ENCODE measurements at regions not wholly inside any gene's neighbourhood (a gene's known extent, or its start where the extent isn't known, plus 50 kb on each side); places are given as distances from the start of the nearest gene placed in this dataset.

DNA sequence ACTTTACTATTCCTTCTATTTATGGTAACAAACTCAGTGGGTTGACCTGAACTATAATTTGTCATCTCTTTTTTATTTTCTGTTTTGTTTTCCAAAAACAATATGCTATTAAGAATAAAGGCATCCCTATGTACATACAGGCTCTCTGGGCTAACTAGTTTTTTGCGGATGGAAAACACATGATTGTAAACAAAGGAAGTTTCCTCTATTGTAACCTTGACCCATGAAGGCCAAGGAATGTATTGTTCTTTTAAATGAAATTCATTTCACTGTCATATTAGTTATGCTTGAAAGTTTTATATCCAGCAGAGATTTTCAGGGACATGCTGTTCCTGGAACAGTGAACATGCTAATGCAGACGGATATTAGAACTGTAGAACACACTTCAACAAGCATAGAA lies 705.0 kb upstream of the SEL1L start:
- peaks cover 89% of the 10 kb centered on the region for H3K9me3 Mint-ChIP-seq
- no peaks in the 10 kb centered on the region for H3K27me3 Mint-ChIP-seq (ENCODE audit: insufficient read depth, low read depth, poor library complexity)
- no peak overlapping the region for H3K4me3 Mint-ChIP-seq
- Histone ChIP-seq H3K4me3 (no peak overlapping the region), H3F3A (replicated peaks; ENCODE audit: low read depth) (no peaks in the 10 kb centered on the region), H3K4me1 (ENCODE audit: insufficient read depth) (no peaks in the 10 kb centered on the region), H3K79me2 (replicated peaks; ENCODE audit: insufficient read depth) (no peaks in the 10 kb centered on the region), H3K27ac (ENCODE audit: low read depth) (no peak overlapping the region), H2AFZ (no peak overlapping the region), H4K20me1 (replicated peaks; ENCODE audit: insufficient read depth) (no peaks in the 10 kb centered on the region), H3K4me2 (no peak overlapping the region), H3K27me3 (ENCODE audit: insufficient read depth) (no peaks in the 10 kb centered on the region), H3K36me3 (ENCODE audit: insufficient read depth) (no peaks in the 10 kb centered on the region), H3K9me2 (ENCODE audit: insufficient read depth) (no peaks in the 10 kb centered on the region)
- DNase-seq (ENCODE audit: low spot score) (no peak), ATAC-seq (no peak)
- no peaks in the 10 kb centered on the region for H3K4me1 Mint-ChIP-seq
- TF ChIP-seq JUNB (IDR thresholded peaks at IDR 0.05; ENCODE audit: unreplicated experiment), result no peak
- TF ChIP-seq ZNF114 (CRISPR knock-in tag; IDR thresholded peaks at IDR 0.05), result no peak
- TF ChIP-seq, protein P1, sequence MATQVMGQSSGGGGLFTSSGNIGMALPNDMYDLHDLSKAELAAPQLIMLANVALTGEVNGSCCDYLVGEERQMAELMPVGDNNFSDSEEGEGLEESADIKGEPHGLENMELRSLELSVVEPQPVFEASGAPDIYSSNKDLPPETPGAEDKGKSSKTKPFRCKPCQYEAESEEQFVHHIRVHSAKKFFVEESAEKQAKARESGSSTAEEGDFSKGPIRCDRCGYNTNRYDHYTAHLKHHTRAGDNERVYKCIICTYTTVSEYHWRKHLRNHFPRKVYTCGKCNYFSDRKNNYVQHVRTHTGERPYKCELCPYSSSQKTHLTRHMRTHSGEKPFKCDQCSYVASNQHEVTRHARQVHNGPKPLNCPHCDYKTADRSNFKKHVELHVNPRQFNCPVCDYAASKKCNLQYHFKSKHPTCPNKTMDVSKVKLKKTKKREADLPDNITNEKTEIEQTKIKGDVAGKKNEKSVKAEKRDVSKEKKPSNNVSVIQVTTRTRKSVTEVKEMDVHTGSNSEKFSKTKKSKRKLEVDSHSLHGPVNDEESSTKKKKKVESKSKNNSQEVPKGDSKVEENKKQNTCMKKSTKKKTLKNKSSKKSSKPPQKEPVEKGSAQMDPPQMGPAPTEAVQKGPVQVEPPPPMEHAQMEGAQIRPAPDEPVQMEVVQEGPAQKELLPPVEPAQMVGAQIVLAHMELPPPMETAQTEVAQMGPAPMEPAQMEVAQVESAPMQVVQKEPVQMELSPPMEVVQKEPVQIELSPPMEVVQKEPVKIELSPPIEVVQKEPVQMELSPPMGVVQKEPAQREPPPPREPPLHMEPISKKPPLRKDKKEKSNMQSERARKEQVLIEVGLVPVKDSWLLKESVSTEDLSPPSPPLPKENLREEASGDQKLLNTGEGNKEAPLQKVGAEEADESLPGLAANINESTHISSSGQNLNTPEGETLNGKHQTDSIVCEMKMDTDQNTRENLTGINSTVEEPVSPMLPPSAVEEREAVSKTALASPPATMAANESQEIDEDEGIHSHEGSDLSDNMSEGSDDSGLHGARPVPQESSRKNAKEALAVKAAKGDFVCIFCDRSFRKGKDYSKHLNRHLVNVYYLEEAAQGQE (IDR thresholded peaks at IDR 0.05; ENCODE audit: unreplicated experiment), result no peak
- no peak for TF ChIP-seq EZH2phosphoT487 (IDR thresholded peaks at IDR 0.05; ENCODE audit: unreplicated experiment)
- TF ChIP-seq EZH2 (IDR thresholded peaks at IDR 0.05; ENCODE audit: low read depth, unreplicated experiment), result no peak
- TF ChIP-seq, protein P2, sequence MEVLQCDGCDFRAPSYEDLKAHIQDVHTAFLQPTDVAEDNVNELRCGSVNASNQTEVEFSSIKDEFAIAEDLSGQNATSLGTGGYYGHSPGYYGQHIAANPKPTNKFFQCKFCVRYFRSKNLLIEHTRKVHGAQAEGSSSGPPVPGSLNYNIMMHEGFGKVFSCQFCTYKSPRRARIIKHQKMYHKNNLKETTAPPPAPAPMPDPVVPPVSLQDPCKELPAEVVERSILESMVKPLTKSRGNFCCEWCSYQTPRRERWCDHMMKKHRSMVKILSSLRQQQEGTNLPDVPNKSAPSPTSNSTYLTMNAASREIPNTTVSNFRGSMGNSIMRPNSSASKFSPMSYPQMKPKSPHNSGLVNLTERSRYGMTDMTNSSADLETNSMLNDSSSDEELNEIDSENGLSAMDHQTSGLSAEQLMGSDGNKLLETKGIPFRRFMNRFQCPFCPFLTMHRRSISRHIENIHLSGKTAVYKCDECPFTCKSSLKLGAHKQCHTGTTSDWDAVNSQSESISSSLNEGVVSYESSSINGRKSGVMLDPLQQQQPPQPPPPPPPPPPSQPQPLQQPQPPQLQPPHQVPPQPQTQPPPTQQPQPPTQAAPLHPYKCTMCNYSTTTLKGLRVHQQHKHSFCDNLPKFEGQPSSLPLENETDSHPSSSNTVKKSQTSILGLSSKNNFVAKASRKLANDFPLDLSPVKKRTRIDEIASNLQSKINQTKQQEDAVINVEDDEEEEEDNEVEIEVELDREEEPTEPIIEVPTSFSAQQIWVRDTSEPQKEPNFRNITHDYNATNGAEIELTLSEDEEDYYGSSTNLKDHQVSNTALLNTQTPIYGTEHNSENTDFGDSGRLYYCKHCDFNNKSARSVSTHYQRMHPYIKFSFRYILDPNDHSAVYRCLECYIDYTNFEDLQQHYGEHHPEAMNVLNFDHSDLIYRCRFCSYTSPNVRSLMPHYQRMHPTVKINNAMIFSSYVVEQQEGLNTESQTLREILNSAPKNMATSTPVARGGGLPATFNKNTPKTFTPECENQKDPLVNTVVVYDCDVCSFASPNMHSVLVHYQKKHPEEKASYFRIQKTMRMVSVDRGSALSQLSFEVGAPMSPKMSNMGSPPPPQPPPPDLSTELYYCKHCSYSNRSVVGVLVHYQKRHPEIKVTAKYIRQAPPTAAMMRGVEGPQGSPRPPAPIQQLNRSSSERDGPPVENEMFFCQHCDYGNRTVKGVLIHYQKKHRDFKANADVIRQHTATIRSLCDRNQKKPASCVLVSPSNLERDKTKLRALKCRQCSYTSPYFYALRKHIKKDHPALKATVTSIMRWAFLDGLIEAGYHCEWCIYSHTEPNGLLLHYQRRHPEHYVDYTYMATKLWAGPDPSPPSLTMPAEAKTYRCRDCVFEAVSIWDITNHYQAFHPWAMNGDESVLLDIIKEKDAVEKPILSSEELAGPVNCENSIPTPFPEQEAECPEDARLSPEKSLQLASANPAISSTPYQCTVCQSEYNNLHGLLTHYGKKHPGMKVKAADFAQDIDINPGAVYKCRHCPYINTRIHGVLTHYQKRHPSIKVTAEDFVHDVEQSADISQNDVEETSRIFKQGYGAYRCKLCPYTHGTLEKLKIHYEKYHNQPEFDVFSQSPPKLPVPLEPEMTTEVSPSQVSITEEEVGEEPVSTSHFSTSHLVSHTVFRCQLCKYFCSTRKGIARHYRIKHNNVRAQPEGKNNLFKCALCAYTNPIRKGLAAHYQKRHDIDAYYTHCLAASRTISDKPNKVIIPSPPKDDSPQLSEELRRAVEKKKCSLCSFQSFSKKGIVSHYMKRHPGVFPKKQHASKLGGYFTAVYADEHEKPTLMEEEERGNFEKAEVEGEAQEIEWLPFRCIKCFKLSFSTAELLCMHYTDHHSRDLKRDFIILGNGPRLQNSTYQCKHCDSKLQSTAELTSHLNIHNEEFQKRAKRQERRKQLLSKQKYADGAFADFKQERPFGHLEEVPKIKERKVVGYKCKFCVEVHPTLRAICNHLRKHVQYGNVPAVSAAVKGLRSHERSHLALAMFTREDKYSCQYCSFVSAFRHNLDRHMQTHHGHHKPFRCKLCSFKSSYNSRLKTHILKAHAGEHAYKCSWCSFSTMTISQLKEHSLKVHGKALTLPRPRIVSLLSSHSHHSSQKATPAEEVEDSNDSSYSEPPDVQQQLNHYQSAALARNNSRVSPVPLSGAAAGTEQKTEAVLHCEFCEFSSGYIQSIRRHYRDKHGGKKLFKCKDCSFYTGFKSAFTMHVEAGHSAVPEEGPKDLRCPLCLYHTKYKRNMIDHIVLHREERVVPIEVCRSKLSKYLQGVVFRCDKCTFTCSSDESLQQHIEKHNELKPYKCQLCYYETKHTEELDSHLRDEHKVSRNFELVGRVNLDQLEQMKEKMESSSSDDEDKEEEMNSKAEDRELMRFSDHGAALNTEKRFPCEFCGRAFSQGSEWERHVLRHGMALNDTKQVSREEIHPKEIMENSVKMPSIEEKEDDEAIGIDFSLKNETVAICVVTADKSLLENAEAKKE (CRISPR knock-in tag; IDR thresholded peaks at IDR 0.05), result no peak
- TF ChIP-seq STAT1 (IDR thresholded peaks at IDR 0.05; ENCODE audit: unreplicated experiment), result no peak
- TF ChIP-seq, protein P3, sequence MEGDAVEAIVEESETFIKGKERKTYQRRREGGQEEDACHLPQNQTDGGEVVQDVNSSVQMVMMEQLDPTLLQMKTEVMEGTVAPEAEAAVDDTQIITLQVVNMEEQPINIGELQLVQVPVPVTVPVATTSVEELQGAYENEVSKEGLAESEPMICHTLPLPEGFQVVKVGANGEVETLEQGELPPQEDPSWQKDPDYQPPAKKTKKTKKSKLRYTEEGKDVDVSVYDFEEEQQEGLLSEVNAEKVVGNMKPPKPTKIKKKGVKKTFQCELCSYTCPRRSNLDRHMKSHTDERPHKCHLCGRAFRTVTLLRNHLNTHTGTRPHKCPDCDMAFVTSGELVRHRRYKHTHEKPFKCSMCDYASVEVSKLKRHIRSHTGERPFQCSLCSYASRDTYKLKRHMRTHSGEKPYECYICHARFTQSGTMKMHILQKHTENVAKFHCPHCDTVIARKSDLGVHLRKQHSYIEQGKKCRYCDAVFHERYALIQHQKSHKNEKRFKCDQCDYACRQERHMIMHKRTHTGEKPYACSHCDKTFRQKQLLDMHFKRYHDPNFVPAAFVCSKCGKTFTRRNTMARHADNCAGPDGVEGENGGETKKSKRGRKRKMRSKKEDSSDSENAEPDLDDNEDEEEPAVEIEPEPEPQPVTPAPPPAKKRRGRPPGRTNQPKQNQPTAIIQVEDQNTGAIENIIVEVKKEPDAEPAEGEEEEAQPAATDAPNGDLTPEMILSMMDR (conservative IDR thresholded peaks at IDR 0.05; ENCODE audit: low read depth in 2 of 2), result no peak
- no peak for TF ChIP-seq ZNF331 (CRISPR knock-in tag; IDR thresholded peaks at IDR 0.05; ENCODE audit: low read depth)
- H3K36me3 Mint-ChIP-seq (ENCODE audit: low read depth), result peaks cover 21% of the 10 kb centered on the region
- no peak overlapping the region for H3K27ac Mint-ChIP-seq

All from GM23338 (cell line).